Superior temporal gyrus (tissue), 1 donor: ENCODE measurements at regions not wholly inside any gene's neighbourhood (a gene's known extent, or its start where the extent isn't known, plus 50 kb on each side); places are given as distances from the start of the nearest gene placed in this dataset.

Experiments used
- DNase-seq: peaks from one replicate; pipeline ENCODE4 v3.0.0-alpha.2; 2016; ENCODE audit errors: extremely low spot score

- no peak for DNase-seq
Observed at GRCh38 chr16:86060381-86061317, 161.7 kb downstream of the IRF8 start.

GRCh38 chr16:86061318-86061695 lies 162.3 kb downstream of the IRF8 start:
- DNase-seq = no peak

- no peak for DNase-seq
Observed at GRCh38 chr16:86061721-86062120, 162.8 kb downstream of the IRF8 start.

DNA sequence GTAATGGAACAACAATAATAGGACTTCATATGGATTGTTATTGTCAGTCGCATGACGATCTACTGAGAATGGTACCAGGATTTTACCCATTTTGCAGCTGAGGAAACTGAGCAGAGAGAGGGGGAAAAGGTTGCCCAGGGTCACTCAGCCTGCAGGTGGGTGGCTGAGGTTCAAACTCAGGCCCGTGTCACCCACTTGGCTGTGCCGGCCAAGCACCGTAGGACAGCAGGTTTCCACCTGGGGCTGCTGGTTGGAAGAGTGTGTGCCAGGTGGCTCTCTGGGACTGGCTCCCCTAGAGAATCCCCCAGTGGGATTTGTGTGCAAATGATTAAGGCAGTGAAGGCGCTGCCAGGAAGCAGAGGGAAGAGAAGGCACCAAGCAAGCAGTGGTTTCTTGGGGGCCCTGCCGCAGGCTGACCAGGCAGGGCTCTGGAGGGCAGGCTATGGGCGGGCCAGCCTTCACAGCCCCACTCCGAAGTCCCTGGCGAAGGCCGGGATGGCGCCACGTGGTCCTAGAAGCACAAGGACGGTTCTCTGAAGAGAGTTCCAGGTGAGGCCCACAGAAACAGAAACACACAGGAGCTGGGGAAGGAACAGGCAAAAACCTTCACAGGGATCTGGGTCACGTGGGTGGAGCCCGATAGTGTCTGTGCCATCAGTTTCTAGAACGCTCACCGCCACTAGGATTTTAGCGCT lies 163.5 kb downstream of the IRF8 start:
- no peak for DNase-seq

DNA sequence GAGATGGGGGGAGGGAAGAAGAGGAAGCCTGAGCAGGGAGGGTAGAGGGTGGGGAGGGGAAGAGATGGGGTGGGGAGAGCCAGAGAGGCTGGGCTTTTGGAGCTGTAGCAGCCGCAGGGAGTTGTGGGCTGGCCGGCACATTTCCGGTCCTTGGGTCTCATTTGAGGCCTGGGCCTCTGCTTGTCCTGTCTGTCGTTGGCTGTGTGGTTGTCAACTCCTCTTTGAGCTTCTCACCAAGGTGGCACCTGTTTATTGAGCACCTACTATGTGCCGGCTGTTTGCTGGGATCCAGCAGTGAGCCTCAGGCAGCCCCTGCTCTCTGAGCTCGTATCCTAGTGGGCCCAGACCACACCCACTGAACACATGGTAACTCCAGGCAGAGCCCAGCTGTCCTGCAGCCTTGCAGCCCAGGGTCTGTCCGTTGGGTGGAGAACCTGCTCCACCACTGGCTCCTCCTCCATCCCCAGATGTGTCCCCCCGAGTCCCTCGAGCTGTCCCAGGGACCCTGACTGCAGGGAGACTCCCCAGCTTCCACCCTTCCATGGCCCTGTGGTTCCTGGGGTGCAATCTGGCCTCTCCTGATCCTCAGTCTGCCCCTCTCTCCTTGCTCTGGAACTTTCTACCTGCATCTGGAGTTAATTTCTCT lies 164.9 kb downstream of the IRF8 start:
- no peak for DNase-seq

DNA sequence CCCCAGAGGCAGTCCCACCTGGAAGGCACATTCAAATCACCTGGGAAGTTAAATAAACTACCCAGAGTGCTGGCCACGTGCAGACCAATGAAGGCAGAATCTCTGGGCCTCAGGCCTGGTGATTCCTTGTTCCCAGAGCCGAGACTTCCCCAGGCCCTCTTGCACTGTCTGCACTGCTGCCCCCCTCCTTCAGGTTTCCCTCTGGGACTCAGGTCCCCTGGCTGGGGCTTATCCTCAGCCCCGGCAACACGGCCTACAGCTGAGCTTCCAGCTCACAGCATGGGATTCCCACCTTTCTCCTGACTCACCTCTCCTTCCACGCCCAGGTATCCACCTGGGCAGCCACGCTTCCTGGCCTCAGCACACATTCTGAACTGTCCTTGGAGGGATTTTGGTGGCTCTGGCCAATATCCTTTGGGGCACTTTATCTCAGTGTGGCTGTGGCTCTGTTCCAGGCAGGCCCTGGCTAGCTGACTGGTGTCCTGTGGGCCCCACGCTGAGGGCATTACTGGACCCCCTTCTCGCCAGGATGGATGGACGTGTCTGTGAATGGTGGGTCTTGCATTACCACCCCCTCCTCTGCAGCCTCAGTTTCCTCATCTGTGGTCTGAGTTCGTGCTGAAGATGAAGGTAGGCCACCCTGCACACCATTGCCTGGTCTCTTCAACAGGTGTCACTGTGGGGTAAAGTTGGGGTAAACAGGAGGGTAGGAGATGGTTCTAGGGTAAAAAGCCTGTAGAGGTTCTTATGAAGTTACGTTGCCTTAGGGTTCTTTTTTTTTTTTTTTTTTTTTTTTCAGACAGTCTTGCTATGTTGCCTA lies 165.7 kb downstream of the IRF8 start:
- no peak for DNase-seq

DNA sequence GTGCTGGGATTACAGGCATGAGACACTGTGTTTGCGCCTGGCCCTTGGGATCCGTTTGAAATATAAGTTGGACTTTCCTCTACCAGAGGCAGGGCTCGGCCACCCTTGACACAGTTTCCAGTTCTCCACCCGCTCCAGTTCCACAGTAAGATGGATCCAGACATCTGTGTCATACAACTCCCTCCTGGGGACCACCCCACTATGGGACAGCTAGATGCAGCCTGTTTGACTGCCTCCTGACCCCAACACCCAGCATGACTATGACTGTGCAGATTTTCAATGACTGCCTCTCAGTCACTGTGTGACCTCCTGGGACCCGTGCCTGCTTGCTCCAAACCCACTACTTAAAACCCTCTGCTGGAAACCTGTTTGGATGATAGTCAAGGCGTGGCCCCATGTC lies 166.7 kb downstream of the IRF8 start:
- no peak for DNase-seq

DNA sequence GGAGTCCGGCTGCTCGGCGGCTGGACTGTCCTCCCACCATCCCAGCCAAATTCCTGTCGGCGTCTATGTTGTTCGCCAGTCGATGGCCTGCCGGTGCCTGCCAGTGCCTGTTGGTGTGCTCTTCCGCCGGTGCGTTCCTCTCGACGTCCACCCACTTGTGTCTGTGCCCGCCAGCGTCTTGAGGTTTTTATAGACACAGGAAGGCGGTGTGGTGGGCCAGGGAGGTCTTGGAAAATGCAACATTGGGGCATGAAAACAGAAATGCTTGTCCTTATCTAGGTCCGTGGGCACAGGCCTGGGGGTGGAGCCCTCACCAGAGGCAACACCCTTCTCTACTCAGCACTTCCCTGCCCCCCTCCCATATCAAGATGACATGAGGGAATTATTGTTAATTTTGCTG lies 167.8 kb downstream of the IRF8 start:
- DNase-seq = no peak

GRCh38 chr16:86067516-86067915 lies 168.6 kb downstream of the IRF8 start:
- no peak for DNase-seq

GRCh38 chr16:86067936-86068335 lies 169.0 kb downstream of the IRF8 start:
- DNase-seq = no peak

- no peak for DNase-seq
Observed at GRCh38 chr16:86068722-86069121, 169.8 kb downstream of the IRF8 start.

- DNase-seq = no peak
Observed at GRCh38 chr16:86069736-86070298, 170.9 kb downstream of the IRF8 start.

GRCh38 chr16:86070484-86070883 lies 171.5 kb downstream of the IRF8 start:
- no peak for DNase-seq

DNA sequence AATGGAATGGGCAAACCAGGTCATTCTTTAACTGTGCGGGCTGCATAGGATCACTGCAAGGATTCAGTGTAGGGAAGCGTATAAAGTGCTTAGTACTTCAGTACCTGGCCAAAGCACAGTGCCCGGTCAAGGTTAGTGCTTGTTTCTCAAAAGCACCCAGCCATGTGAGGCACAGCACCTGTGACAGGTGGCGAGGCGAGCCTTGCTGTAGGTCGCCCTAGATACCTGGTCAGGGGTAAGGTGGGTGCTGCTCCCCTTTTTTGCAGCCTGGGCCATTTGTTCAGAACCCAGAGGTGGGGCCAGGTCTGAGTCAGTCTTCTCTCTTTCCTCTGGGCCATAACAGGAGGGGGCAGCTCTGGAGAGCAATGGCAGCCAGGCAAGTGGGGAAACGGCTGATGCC lies 172.0 kb downstream of the IRF8 start:
- no peak for DNase-seq

- no peak for DNase-seq
Observed at GRCh38 chr16:86071611-86072240, 172.8 kb downstream of the IRF8 start.

DNA sequence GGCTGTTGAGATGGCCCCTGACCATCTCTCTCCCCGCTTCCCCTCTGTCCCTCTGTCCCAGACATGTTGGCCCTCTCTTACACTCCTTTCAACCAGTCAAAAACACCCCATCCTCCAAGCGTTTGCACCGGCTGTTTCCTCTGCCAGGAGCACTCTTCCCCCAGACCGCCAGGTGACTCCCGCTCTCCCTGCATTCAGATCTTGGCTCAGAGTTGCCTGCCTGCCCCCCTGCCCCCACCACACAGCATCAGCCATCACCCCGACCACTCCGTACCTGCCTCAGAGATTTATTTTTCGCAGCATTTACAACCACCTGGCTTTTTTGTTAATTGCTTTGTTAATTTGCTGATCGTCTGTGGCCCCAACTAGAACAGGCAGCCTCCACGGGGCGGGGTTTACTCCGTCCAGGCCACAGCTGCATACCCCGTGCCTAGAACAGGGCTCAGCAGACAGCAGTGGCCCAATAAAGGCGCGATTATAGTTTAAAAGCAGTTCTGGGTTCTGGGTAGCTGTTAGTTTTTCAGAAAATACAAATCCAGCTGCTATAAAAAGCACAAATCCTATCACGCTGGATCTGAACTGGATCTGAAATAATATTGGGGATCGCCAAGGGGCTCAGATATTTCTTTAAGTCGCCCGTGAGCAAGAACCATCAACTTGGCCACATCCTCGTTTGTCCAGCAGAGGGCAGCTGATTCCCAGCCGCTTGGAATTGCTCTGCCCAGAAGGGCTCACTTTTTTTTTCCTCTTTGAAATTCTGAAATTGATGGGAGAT lies 173.6 kb downstream of the IRF8 start:
- peak; percentile 84 for DNase-seq

- no peak for DNase-seq
Observed at GRCh38 chr16:86073103-86073625, 174.2 kb downstream of the IRF8 start.

GRCh38 chr16:86073763-86074493 lies 175.0 kb downstream of the IRF8 start:
- DNase-seq = no peak
